RCC 7860 (cell line): ENCODE measurements at regions not wholly inside any gene's neighbourhood (a gene's known extent, or its start where the extent isn't known, plus 50 kb on each side); places are given as distances from the start of the nearest gene placed in this dataset.
A peak's percentile ranks its signal among the peaks of the same experiment; 100 is the strongest.

ENCODE experiments used
- DNase-seq: peaks from one replicate; pipeline ENCODE4 v3.0.0-alpha.2; 2015; ENCODE audit warnings: low spot score
- FAIRE-seq: peaks from 2 replicates; lab custom pipeline; 2012; peaks lifted over from hg19 to GRCh38; lab: Jason Lieb, UNC

DNA sequence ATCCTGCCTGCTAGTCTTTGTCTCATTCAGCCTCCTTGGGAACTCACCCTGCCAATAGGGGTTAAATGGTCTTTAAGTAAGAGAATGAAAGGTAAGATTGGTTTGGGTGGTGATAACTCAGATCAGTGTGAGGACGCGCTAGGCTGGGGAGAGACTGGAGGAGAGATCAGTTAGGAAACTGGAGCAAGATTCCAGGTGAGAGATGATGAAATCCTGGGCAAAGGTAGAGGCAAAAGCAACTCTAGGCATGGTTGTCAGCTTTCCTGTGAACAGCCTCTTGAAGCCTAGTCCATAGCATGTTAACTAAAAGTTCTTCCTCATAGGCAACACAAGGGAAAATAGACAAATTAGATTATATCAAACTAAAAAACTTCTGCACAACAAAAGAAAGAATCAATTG is 145.2 kb upstream of the ANKRD28 start:
- no peak for FAIRE-seq
- DNase-seq, result no peak

DNA sequence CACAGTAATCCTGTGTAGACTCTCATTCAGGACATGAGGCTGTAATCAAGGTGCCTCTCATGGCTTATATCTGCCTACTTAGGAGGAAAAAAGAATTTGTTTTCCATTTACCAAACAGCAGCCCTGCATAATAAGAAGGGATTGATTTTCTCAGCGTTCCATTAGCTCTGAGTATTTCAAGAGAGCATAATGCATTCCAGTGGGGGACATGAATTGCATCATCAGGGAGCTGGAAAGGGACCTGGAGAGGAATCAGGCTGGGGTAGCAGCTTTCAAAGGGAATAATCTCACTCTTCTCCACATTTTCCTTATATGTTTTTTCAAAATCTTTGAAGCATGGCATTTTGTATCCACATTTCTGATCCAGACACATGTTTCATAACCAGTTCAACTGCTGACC is 150.6 kb upstream of the ANKRD28 start:
- DNase-seq (no peak), FAIRE-seq (no peak)

DNA sequence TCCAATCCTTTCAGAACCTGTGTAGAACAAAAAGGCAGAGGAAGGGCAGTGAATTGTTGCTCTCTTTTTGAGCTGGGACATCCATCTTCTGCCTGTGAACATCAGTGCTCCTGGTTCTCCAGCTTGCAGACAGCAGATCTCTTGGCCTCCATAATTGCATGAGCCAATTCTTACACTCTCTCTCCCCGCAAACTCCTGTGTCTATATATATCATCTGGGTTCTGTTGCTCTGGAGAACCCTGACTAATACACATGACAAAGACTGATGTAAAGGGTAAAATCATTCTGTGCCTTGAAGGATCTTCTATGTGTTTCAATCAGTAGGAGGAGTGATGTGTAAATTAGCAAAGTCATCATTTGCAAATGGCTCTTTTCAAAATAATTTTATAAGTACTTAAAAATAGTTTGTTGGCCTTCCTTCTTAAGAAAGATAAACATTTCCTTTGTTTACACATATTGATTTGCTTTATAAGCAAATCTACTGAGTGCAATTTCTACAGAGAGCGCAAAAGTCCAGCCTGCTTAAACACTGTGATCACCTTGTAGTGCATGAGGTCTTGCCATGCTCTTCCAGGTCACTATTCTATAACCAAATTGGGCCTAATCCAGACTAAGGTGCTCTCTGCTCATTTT is 154.9 kb upstream of the ANKRD28 start:
- FAIRE-seq (no peak), DNase-seq (no peak)

DNA sequence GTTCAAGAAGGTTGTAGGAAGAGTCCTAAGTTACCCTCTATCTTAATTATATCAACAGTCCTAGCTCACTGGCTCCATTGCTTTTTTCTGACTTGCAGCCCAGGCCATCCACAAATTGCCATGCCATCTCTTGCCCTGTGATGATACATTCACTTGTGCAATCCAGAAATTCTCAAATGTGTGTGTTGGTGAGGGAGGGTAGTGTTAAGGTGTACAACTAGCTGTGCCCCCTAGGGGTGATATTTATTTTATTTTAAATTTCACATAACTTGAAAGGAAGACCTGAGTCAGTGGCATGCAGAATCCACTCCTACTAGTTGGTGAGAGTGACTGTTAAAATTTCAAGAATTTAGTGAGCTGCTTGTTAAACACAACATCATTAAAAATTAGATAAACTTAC is 156.1 kb upstream of the ANKRD28 start:
- DNase-seq (no peak), FAIRE-seq (no peak)

DNA sequence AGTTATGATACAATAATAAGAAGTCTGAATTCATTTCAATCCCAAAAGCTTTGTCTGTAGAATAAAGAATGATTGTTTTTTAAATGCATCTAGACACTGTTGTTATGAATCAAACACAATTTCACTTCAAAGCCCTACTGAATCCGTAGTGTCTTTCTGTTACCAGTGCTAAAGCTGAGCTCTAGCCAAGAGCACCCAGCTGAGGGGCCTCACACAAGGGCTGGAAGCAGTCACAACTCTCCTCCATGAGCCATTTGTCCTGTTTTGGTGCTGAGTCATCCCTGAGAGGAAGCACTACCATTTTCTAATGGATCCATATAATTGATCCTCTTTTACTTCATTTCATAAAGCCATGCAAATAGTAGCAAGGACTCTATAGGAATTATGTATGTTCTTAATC is 158.2 kb upstream of the ANKRD28 start:
- no peak for FAIRE-seq

DNA sequence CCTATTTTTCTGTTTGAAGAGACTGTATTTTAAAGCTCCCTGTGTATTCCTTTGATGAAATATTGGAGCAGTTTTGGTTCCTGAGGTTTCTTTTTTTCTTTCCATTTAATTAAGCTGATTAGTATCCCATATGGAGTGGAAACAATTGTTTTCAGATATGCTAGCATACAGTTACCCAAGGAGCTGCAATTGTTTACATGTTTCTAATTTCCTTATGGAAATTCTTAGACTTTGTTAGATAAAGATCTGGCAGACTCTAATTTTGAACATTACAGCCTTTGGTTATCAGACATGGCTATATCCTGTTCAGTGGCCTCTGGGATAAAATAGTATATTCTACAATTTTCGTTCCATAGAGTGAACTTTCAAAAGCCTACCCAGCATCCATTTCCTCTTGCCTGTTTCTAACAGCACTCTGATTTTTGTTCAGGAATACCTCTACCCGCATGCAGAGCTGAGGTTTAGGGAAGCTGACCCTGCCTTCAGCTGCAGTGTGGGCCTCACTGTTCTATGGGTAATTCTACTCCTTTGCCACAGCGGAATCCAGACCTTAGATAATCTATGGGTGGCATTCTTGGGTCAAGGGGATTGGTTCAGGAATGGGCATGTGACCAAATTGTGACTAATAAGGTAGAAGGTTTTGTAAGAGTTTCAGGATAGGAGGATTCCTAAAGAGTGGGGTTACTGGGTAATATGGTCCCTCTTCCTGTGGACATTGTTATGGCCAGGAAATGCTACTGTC is 161.1 kb upstream of the ANKRD28 start:
- DNase-seq (no peak), FAIRE-seq (no peak)

More for the DNA sequence above, 158.2 kb upstream of the ANKRD28 start:
- no peak for DNase-seq

DNA sequence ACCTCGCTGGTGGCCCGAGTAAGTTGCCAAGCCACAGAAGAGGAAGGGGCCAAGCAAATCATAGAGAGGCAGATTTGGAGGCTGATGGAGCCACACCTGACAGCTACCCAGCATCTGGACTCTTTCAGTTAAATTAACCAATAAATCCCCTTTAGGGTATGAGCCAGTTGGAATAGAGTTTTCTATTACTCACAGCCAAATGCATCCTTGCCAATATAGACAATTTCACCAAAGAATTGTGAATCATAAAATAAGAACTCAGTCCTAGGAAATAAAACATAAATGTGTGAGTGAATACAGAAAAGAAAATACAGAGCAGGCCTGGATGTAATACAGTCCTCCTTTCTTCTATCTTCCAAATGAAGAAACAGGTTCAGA is 161.6 kb upstream of the ANKRD28 start:
- FAIRE-seq, result no peak

DNA sequence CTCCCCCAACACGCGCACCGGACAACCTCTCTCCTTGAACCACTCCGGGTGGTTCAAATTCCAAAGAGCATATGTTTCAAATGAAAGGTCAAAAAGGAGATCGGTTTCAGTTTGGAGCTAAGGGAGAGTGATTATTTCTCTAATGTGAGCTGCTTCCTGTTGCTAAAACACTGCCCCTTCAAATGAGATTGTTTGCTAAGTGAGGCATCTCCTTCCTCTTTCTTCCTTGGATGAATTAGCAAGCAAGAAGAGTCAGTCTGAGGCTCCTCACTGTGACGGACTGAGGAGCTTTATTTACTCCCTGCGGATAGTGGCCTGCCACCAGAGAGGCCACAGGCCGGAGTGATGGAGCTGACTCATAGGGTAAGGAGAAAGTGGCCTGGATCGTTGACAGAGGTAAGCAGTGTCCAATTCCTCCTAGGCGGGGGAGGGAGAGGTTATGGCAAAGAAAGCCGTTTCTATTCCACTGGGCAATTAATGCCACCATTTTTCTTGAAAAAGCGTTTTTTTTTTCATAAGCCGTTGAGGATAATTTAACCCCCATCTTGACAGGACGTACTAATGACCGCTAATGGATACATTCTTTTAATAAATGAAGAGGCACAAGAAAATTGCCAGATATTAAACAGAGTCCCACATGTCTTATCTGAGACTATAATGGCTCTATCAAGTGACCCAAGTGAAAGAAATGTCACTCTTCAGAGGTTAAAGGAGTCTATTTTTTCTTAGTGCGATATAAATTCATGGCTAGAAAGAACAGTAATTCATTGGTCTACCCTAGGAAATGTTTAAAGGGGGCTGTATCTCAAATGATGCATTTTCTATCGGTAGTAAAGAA is 167.0 kb upstream of the ANKRD28 start:
- FAIRE-seq (peak; percentile 68), DNase-seq (peak; percentile 70)

More for the DNA sequence above, 161.6 kb upstream of the ANKRD28 start:
- no peak for DNase-seq

DNA sequence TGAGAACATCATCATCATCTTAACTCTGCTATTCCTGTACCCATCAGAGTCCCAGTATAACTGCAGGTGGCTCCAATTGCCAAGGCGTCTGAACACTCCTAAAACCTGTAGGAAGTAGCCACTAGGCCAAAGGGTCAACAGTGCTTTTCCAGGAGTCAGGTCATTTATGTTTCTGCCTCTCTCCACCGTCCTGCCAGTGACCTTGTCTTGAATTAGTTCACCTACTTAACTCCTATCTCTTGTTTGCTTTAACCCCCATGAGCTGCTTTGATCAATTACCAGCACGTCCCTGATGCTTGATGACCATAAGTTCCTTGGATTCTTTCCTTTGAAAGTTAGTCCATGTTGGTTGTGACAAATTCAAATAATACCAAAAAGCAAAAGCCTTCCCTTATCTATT is 169.8 kb upstream of the ANKRD28 start:
- DNase-seq (no peak), FAIRE-seq (no peak)

DNA sequence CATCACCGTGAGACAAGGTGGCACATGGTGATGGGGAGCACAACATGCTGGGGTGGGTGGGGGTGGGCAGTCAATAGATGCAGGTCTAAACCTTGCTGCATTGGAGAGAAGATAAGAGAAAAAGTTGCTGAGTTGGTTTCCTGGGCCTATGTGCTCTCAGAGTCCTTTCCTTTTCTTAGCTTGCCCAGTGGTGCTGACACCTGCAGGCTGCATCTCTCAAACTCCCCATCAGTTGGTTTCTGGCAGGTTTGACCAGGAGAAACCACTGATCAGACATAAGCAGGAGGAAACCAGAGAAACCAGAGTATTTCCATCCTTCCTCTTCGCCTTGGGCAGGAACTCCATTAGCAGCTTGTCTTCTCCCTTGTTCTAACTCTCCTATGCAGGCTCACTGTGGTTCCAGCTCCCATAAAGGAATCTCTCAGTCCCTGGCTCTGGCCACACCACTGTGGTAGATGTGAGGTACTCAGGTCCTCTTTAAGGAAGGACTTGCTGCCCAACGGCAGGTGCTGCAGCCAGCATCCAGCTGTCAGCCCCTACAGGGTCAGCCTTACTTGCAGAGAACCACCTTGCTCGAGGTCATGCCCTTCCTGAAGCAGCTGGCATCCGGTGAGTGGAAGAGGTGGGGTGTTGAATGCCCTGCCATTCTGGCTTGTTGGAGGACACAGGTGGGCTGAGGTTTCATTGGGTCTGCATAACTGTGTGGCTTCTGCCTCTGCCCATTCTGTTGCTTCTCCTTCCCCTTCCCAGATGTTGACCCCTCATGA is 172.3 kb upstream of the ANKRD28 start:
- no peak for FAIRE-seq
- no peak for DNase-seq

DNA sequence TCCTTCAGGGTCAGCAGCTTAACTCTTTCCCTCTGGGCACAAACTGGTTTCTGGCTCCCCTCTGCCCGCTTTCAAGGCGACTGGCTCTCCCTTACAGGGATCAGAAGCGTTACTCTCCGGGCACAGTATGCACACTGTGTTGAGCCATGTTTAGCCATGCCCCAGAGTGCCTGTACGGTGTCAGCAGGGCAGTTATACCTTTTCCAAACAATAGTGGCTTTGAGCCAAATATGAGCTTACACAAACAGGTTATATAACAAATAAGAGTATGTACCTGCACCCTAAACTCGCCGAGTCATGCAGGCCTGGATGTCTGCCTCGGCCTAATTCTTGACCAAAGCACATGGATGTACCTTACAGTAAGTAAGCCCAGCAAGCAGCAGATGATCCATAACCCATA is 175.6 kb upstream of the ANKRD28 start:
- FAIRE-seq (no peak), DNase-seq (no peak)

DNA sequence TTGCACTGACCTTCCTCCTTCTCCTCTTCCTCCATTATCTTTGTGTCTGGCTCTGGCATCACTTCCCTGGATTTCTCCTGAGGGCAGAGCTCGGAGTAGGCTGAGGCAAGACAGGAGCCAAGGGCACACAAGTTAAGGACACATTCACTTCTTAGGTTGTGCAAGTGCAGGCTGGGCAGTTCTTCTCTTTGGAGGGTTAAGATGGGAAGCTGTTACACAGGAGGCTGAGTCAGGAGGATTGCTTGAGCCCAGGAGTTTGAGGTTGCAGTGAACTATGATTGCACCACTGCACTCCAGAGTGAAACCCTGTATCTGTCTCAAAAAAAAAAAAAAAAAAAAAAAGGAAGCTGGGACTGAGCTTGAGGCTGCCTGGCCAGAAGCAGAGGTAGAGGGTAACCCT is 176.2 kb upstream of the ANKRD28 start:
- no peak for DNase-seq
- FAIRE-seq, result no peak

DNA sequence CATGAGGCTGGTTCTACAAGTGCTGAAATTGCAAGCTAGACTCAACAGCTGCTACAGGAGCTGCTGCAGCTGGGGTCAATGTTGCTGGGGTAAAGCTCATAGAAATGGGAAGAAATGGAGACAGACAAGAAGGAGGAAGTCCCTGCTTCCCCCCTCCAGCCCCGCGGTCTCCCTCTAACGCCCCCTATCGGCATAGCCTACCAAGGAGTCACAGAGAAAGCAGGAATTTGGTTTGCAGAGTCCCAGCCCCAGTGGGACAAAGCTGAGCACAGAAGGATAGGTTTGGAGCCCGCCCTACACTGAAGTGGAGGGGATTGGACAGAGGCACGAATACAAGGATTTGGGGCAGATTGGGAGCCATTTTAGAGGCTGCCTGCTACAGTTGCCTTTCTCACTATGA is 176.9 kb upstream of the ANKRD28 start:
- DNase-seq (no peak), FAIRE-seq (no peak)

DNA sequence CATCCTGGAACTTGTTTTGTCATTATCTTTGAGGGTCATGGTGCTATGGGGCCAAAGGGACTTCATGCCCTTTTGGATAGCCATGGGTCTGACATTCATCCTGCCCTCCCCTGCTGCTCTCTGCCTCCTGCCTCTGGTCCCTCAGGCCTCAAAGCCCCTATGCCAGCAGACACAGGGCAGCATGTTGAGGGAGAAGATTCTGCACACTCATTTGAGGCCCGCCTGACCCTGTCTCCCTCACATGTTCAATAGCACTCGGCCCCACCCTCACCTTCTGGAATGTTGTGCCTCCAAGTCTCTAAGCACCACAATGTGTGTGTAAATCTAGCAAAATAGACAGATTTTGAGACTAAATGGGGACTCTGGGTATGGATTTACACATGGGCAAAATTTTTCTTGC is 178.7 kb upstream of the ANKRD28 start:
- no peak for DNase-seq
- FAIRE-seq, result no peak

DNA sequence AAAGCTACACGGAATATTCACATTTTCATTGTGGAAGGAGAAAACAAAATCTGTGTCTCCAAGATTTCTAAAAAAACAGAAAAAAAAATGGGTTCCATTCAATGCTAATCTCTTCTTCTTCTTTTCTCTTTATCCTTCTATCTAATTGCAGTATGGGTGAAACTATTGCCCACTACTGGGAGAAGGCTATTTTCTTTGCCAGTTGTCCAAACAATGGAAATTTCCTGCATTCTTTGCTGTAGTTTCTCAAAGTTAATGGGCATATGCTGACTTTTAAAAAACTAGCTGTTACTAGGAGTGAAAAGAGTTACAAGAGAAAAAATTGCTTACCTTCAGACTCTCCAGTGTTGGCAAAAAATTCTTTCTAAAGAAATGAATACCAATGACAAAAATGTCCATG is 179.3 kb upstream of the ANKRD28 start:
- FAIRE-seq (no peak), DNase-seq (no peak)

DNA sequence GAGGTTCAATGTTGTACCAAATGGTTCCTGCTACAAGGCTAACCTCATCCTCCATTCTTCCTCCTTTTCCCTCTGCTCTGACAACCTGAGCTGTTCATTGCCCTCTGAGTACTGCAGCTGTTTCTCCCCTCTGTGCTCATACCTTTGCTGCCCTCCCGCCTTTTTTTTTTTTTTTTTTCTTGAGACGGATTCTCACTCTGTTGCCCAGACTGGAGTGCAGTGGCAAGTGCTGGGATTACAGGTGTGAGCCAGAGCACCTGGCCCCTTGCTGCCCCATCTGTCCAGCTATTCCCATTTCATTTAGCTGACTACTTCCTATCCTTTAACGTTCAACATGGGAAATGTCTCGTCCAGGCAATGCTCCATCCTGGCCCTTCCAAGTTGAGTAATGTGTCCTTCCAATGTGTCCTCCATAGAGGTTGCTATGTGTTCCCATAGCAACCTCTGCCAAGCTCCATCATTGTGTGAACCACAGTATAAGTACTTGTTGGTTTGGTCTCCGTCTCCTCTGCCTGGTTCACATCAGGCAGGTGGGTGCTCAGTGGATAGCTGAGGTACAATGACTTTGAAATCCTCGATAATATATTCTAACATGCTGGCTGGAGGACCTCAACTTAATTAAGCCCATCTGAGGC is 179.9 kb upstream of the ANKRD28 start:
- FAIRE-seq (no peak), DNase-seq (no peak)

DNA sequence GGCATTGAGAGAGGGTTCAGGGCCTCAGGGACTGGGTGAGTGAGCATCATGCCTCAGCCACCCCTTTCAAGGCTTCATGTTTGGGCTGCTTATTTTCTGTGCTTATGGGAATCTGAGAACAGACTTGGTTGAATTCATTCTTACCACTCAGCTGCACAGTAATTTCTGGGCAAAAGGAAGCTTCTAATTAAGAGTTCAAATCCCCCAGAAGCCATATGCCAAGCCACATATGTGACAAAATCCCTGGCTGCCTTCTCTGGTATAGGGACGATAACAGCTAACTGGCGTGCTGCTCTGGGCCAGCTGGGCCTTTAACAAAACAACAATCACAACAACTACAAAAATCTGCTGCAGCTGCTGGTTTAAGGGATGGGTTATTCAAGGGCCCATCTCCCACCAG is 181.0 kb upstream of the ANKRD28 start:
- no peak for FAIRE-seq
- no peak for DNase-seq

DNA sequence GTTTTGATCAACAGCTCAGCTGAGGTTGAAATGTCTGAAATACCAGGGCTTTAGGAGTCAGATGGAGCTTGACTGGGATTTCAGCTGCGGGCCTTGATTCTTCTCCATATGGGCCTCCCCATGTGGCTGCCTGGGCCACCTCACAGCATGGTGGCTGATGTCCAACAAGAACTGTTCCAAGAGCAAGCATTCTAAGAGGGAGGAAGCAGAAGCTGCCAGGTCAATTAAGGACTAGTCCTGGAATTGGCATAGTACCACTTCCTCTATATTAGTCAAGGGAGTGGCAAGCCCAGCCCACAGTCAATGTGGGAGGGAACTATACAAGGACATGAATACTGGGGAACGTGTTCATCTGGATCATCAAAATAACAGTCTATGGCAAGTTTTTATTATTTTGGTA is 181.7 kb upstream of the ANKRD28 start:
- FAIRE-seq (no peak), DNase-seq (no peak)

DNA sequence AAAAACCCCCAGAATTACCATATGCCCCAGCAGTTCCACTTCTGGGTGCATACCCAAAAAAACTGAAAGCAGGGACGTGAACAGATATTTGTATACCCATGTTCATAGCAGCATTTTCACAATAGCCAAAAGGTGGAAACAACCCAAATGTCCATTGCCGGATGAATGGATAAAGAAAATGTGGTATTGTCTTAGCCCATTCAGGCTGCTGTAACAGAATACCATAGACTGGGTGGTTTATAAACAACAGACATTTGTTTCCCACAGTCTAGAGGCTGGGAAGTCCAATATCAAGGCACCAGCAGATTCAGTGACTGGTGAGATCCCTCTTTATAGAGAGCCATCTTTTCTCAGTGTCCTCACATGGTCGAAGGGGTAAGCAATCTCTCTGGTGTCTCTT is 182.1 kb upstream of the ANKRD28 start:
- no peak for DNase-seq
- FAIRE-seq, result no peak

DNA sequence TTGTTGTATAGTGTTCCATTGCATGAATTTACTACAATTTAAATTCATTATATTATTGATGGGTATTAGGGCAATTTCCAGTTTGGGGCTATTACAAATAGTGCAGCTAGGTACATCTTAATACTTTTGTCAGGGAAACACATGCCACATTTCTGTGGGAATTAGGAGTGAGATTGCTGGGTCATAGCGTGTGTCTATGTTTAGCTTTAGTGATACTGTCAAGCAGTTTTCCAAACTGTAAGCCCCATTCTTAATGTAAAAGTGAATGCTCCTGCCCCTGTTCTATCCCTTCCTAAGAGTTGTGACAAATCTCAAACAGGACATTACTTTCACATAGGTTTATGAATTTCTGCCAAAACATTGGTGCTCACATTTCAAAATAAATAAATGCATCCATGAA is 184.5 kb upstream of the ANKRD28 start:
- DNase-seq, result no peak
- FAIRE-seq, result no peak
